ENCODE measurements at regions not wholly inside any gene's neighbourhood (a gene's known extent, or its start where the extent isn't known, plus 50 kb on each side); places are given as distances from the start of the nearest gene placed in this dataset.
A peak's percentile ranks its signal among the peaks of the same experiment; 100 is the strongest.
"Not testable (repeated sequence)": the region's sequence is repeated elsewhere in the genome, so short reads cannot be mapped to it uniquely, and the experiment has no call there.

DNA sequence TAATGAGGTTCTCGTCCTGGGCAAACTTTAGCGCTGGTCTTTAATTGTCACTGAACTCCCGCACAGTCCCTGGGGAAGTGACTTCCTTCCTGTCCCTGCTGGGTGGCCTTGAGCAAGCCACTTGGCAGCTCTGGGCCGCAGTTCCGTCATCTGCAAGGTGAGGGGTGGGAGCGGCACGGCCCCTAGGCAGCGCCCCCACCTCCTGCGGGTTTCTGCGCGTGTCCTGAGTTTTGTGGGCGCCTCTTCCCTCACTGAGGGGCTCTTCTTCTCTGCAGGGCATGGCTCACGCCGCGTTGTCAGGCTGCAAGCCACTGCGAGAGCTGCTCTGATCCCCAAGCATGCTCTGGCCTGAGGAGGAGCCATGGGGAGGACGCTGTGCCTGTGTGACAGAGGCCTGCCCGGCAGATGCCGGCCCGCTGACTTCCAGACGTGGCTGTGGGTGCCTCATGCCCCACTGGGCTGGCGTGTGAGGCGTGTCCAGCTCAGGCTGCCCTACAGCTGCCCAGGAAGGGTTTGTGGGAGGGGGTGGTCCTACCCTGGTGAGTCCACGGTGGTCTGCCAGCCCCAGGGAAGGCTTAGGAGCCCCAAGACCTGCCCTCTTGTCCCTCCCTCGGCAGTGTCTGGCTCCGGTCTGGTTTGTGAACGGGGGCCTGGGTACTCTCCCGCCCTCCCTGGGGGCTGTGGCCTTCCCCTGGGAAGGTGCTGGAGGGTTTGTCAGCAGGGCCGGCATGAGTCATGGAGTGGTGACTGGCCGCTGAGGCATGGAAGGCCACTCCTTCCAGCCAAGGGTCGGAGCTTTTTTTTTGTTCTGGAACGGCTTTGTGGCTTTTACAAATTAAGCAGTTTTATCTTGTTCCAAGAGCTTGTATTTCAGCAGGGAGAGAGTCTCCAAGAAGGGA lies 182.0 kb downstream of the SEC14L1 start:
- no peak for DNase-seq

GRCh38 chr17:77323413-77324171 lies 182.8 kb downstream of the SEC14L1 start:
- DNase-seq, result no peak

DNA sequence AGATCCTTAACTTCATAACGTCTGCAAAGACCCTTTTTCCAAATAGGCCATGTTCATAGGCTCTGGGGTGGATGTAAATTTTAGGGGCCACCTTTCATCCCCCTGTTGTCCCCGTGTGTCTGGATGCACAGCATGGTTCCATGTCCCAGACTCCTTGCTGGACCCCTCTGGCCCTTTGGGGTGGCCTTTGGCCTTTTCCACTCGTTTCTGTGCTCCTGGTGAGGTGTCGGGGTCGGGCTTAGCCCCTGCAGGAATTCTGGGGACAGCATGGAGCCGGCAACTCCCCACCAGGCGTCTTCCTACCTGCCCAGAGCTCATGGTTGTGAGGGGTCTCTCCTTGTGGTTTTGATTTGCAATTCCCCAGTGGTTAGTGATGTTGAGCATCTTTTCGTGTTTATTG lies 183.5 kb downstream of the SEC14L1 start:
- DNase-seq, result no peak

GRCh38 chr17:77325577-77326075 lies 184.9 kb downstream of the SEC14L1 start:
- DNase-seq, result no peak

DNA sequence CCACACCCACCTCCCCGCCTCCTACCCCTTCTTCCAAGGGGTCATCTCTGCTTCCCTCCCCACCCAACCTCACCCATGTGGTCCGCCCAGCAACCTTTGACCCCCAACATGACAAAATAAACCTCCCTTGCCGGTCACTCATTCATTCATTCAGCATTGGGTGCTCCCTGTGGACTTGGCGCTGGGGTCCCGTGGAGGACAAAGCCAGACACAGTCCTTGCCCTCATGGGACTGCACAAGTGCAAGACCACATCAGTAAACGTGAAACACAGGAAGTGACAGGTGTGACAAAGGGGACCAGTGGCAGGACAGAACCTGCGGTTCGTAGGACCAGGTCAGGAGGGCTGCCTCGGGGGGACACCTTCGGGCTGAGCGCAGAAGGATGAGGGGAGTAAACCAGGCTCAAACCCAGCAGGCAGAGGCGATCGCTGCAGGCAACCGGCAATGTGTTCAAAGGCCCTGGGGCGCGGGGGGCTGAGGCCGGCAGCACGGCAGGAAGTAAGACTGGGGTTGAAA lies 185.4 kb downstream of the SEC14L1 start:
- DNase-seq, result peak; percentile 34

DNA sequence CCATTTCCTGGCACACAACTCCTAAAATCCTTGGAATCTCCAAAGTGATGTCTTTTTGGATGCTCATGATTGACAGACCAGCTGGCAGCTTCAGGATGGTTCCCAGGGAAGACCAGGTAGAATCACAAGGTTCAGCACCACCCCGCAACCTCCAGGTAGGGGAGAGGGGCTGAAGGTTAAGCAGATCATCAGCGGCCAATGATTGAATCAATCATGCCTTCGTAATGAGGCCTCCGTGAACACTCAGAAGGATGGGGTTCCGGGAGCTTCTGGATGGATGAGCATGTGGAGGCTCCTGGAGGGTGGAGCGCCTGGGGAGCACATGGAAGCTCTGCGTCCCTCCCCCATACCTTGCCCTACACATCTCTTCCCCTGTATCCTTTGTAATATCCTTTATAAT lies 185.9 kb downstream of the SEC14L1 start:
- no peak for DNase-seq

DNA sequence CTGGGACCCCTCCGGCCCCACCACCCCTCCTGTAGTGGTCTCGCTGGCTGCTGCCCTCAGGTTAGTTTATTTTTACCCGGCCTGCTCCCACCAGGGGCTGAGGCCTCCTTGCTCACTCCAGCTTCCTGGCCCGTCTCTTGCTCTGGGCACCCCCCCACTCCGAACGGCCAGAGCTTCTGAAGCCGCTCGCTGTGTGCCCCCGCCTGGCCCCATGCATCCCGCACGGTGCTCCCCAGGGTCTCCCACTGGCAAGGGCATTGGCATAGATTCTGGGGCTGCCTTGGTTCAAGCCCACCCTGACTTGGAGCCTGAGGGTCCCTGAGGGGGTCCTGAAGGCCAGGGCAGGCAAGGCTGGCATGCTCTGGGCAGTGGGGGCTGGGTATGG lies 186.4 kb downstream of the SEC14L1 start:
- DNase-seq, result no peak

- DNase-seq, result no peak
Observed at GRCh38 chr17:77327566-77328464, 187.0 kb downstream of the SEC14L1 start.

- DNase-seq, result no peak
Observed at GRCh38 chr17:77328823-77329740, 188.3 kb downstream of the SEC14L1 start.

DNA sequence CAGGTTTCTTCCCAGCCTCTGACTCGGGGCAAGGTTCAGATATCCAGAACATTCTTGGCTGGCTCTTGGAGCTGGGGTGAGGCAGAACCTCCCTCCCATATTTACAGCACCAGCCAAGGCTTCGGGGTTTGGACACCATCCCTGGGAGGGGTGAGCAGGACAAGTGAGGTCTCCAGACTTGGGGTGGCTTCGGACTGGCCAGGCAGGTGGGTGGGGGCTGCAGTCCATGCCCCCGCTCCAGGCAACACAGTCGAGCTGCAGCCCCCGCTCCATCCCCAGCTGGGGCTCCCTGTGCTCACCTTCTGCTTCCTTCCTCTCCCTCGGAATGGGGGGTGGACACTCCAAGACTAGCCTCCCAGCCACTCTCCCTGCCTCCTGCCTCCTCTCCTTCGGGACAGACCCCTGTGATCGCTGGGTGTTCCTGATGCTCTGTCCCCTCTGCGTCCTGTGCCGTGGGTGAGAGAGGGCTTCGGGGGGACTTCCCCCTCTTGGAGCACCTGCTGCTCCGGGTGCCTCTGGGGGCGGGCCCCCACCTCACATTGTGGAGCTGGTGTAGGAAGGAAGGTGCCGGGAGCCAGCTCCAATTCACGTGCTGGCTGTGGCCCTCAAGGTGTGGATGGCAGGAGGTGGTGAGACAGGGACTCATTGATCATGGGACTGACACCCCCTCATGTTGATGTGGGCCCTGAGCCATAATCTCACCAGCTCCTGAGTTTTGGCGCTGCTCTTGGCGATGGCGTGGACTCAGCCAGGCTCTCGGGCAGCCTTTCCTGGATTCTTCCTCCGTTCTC lies 189.2 kb downstream of the SEC14L1 start:
- no peak for DNase-seq

GRCh38 chr17:77330602-77331081 lies 189.9 kb downstream of the SEC14L1 start:
- DNase-seq, result no peak

- DNase-seq, result peak; percentile 94
Observed at GRCh38 chr17:77331301-77331864, 190.6 kb downstream of the SEC14L1 start.

DNA sequence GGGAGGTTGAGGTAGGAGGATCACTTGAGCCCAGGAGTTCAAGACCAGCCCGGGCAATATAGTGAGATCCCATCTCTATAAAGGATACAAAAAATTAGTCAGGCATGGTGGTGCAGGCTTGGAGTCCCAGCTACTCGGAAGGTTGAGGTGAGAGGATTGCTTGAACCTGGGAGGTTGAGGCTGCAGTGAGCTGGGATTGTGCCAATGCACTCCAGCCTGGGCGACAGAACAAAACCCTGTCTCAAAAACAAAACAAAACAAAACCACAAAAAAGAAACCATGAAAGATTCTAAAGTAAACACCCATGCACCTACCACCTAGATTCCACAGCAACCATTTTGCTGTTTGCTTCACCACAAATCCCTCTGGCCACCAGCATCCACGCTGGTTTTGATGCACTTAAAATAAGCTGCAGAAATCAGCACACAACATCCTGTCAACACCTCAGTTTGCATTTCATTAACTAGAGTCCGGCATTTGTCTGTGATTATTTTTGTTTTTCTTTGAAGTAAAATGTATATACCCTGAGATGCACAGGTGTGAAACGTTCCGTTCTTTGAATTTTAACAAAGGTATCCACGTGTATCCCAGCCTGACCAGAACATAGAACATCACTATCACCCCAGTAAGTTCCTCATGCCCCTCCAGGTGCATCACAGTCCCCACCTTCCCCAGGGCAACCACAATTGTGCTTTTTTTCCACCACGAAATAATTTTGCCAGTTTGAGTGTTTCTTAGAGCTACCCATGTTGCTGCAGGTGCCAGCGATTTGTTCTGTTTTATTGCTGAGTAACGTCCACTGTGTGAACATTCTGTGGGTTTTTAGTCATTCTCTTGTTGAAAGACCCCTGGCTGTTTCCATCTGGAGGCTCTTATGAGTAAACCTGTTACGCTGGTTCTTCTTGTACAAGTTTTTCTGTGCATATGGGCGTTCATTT lies 191.5 kb downstream of the SEC14L1 start:
- DNase-seq, result no peak

GRCh38 chr17:77332981-77333685 lies 192.4 kb downstream of the SEC14L1 start:
- DNase-seq, result no peak

DNA sequence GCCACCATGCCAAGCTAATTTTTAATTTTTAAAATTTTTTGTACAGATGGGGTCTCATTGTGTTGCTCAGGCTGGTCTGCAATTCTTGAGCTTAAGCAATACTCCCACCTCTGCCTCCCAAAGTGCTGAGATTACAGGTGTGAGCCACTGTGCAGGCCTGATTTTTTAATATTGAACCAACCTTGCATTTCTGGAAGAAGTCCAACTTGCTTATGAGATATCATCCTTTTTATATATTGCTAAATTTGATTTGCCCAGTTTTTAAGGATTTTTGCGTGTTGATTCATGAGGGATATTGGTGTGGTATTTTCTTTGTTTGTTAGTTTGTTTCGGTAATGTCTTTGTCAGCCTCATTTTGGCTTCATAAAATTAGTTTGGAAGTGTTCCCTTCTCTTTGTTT lies 196.4 kb downstream of the SEC14L1 start:
- DNase-seq, result no peak

DNA sequence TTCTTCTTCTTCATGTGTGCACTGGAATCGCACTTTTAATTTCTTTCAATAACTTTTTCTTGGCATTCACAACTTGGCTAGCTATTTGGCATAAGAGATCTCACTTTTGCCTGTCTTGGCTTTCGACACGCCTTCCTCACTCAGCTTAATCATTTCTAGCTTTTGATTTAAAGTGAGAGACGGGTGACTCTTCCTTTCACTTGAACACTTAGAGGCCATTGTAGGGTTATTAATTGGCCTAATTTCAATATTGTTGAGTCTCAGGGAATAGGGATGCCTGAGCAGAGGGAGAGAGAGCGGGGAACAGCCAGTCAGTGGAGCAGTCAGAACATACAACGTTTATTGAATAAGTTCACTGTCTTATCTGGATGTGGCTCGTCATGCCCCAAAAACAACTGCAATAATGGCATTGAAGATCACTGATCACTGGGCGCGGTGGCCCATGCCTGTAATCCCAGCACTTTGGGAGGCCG lies 200.3 kb downstream of the SEC14L1 start:
- DNase-seq, result no peak

GRCh38 chr17:77342656-77342990 lies 201.9 kb downstream of the SEC14L1 start:
- not testable (repeated sequence) for DNase-seq
